DND-41 (cell line): ENCODE measurements at regions not wholly inside any gene's neighbourhood (a gene's known extent, or its start where the extent isn't known, plus 50 kb on each side); places are given as distances from the start of the nearest gene placed in this dataset.

Experiments
- EZH2 ChIP-seq: IDR thresholded peaks from 3 replicates; pipeline ENCODE4 v1.6.1; 2012; ENCODE audit warnings: borderline replicate concordance, low read depth, mild to moderate bottlenecking, moderate library complexity, low read length, inconsistent platforms; ENCODE audit not compliant: severe bottlenecking
- TF ChIP-seq, protein P1 (sequence below): IDR thresholded peaks from 2 replicates; pipeline ENCODE4 v1.5.1; 2012; ENCODE audit warnings: borderline replicate concordance, low read length, moderate library complexity, mild to moderate bottlenecking; ENCODE audit not compliant: poor library complexity, severe bottlenecking; ENCODE audit errors: extremely low read depth

DNA sequence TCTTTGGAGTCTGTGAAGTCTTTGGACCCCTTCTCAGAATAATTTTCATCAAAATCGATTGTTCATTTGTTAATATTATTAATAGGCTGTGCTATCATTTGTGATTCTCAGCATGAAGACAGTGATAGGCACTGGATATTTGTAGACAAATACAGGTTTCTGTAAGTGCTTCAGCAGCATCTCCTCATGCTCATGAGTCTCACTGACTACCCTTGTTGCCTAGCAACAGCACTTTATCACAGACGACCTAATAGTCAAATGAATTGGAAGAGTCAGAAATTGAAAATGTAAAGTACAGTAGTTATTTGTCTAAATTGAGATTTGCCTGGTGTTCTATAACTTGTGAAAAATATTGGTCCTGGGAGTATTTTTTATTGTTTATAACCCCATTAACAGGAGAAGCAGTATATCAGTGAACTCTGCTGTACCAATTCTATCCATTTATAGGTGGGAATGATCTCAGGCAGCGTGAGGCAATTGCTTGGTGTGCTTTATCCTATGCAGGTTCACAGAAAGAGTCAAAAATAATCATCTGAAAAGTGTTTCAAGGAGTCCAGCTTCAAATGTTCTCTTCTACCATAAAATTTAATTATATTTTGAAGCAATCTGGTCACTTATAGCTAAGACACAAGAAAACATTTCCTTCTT is 684.6 kb downstream of the RFPL4B start:
- TF ChIP-seq EZH2 = no peak
- TF ChIP-seq, protein P1, sequence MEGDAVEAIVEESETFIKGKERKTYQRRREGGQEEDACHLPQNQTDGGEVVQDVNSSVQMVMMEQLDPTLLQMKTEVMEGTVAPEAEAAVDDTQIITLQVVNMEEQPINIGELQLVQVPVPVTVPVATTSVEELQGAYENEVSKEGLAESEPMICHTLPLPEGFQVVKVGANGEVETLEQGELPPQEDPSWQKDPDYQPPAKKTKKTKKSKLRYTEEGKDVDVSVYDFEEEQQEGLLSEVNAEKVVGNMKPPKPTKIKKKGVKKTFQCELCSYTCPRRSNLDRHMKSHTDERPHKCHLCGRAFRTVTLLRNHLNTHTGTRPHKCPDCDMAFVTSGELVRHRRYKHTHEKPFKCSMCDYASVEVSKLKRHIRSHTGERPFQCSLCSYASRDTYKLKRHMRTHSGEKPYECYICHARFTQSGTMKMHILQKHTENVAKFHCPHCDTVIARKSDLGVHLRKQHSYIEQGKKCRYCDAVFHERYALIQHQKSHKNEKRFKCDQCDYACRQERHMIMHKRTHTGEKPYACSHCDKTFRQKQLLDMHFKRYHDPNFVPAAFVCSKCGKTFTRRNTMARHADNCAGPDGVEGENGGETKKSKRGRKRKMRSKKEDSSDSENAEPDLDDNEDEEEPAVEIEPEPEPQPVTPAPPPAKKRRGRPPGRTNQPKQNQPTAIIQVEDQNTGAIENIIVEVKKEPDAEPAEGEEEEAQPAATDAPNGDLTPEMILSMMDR = no peak
